ENCODE measurements at regions not wholly inside any gene's neighbourhood (a gene's known extent, or its start where the extent isn't known, plus 50 kb on each side); places are given as distances from the start of the nearest gene placed in this dataset.

DNA sequence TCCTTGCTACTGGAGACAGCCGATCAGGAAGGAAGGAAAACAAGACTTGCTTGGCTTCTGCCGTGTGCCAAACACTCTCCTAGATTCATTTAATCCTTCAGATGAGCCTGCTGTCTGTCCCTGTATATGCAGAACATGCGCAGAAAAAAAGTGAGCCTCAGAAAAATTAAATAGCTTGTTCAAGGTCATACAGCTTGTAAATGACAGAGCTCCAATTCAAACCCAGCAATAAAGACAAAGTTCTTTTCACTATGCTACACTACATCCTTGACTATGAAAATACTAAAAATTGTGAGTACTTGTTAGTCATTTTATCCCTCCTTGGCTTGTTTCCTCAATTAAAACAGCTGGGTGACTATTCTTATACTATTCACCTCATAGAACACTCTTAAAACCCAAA, 121.4 kb downstream of the KCNRG start:
- TF ChIP-seq CTCF (conservative IDR thresholded peaks at IDR 0.05 in 1 of 2, IDR thresholded peaks at IDR 0.05 in 1 of 2; ENCODE audit: low read depth in 1 of 2, low read length in 2 of 2) (no peak), EZH2 (IDR thresholded peaks at IDR 0.05; ENCODE audit: low read length, missing control alignments) (no peak)

Measured in fibroblast of lung (primary cell).